T47D (cell line): ENCODE measurements at regions not wholly inside any gene's neighbourhood (a gene's known extent, or its start where the extent isn't known, plus 50 kb on each side); places are given as distances from the start of the nearest gene placed in this dataset.
"Not testable (repeated sequence)": the region's sequence is repeated elsewhere in the genome, so short reads cannot be mapped to it uniquely, and the experiment has no call there.

Source experiments
- DNase-seq, 2 experiments: peaks; one replicate each; pipeline versions ENCODE4 v3.0.0 to v3.0.0-alpha.2; 2011 to 2012; ENCODE audit warnings: low read depth in 1 of 2, low spot score in 1 of 2
- JUND ChIP-seq: IDR thresholded peaks from 2 replicates; pipeline ENCODE4 v1.6.1; 2012; ENCODE audit warnings: low read depth
- in situ Hi-C: cut with HindIII; loops from 2 replicates; pipeline ENCODE4 v1.10.0; 2016; ENCODE audit warnings: low sequenced_read_pairs, low pct_unique_long_range_greater_than_20kb

- in situ Hi-C loops: no loop called here
- TF ChIP-seq JUND: no peak
Observed at GRCh38 chr3:191680989-191681597, 220.1 kb downstream of the PYDC2 start.

GRCh38 chr3:191682961-191683360 lies 222.0 kb downstream of the PYDC2 start:
- in situ Hi-C loops: no loop called here
- DNase-seq: no peak
- no peak for TF ChIP-seq JUND

More at GRCh38 chr3:191680989-191681597, 220.1 kb downstream of the PYDC2 start:
- DNase-seq: no peak

- DNase-seq: no peak
- no peak for TF ChIP-seq JUND
- in situ Hi-C loops: no loop called here
Observed at GRCh38 chr3:191686626-191687025, 225.7 kb downstream of the PYDC2 start.

GRCh38 chr3:191688756-191689433 lies 227.9 kb downstream of the PYDC2 start:
- in situ Hi-C loops: no loop called here
- TF ChIP-seq JUND: no peak
- DNase-seq: no peak

GRCh38 chr3:191691184-191691583 lies 230.2 kb downstream of the PYDC2 start:
- DNase-seq, in situ Hi-C loops: not testable (repeated sequence)

- no peak for DNase-seq
- in situ Hi-C loops: no loop called here
- no peak for TF ChIP-seq JUND
Observed at GRCh38 chr3:191695131-191695814, 234.3 kb downstream of the PYDC2 start.

- in situ Hi-C loops: no loop called here
- TF ChIP-seq JUND: no peak
- DNase-seq: no peak
Observed at GRCh38 chr3:191695815-191696153, 234.8 kb downstream of the PYDC2 start.

GRCh38 chr3:191696348-191696747 lies 235.4 kb downstream of the PYDC2 start:
- no peak for DNase-seq
- in situ Hi-C loops: no loop called here
- no peak for TF ChIP-seq JUND

- no peak for DNase-seq
- in situ Hi-C loops: no loop called here
- no peak for TF ChIP-seq JUND
Observed at GRCh38 chr3:191699546-191699945, 238.6 kb downstream of the PYDC2 start.

GRCh38 chr3:191702121-191702520 lies 241.2 kb downstream of the PYDC2 start:
- in situ Hi-C loops: no loop called here
- no peak for DNase-seq
- TF ChIP-seq JUND: no peak

- in situ Hi-C loops: no loop called here
- no peak for TF ChIP-seq JUND
Observed at GRCh38 chr3:191707817-191708216, 246.9 kb downstream of the PYDC2 start.

GRCh38 chr3:191715585-191715984 lies 254.6 kb downstream of the PYDC2 start:
- no peak for DNase-seq
- in situ Hi-C loops: no loop called here
- TF ChIP-seq JUND: no peak

More at GRCh38 chr3:191707817-191708216, 246.9 kb downstream of the PYDC2 start:
- no peak for DNase-seq

- DNase-seq: no peak
- in situ Hi-C loops: no loop called here
- TF ChIP-seq JUND: no peak
Observed at GRCh38 chr3:191721390-191721861, 260.5 kb downstream of the PYDC2 start.
